Stimulated activated CD4-positive, alpha-beta T cell treated with anti-CD3 and anti-CD28 coated beads, Interleukin-15, amount 100 ng/mL, for 24 hours (primary cell): ENCODE measurements at regions not wholly inside any gene's neighbourhood (a gene's known extent, or its start where the extent isn't known, plus 50 kb on each side); places are given as distances from the start of the nearest gene placed in this dataset.
"Not testable (repeated sequence)": the region's sequence is repeated elsewhere in the genome, so short reads cannot be mapped to it uniquely, and the experiment has no call there.

Experiments used
- DNase-seq: peaks from one replicate; pipeline ENCODE4 v3.0.0-alpha.2; 2020

- DNase-seq, result no peak
Measured at GRCh38 chr6:156437121-156437879, 339.9 kb upstream of the ARID1B start.

- DNase-seq, result no peak
Measured at GRCh38 chr6:156434795-156435190, 342.4 kb upstream of the ARID1B start.

GRCh38 chr6:156434049-156434794 lies 343.0 kb upstream of the ARID1B start:
- no peak for DNase-seq

- no peak for DNase-seq
Measured at GRCh38 chr6:156432543-156432942, 344.6 kb upstream of the ARID1B start.

GRCh38 chr6:156430386-156430785 lies 346.8 kb upstream of the ARID1B start:
- no peak for DNase-seq

GRCh38 chr6:156427345-156427744 lies 349.8 kb upstream of the ARID1B start:
- DNase-seq, result peak; percentile 8

- DNase-seq, result no peak
Measured at GRCh38 chr6:156425359-156426020, 351.7 kb upstream of the ARID1B start.

- DNase-seq, result peak; percentile 31
Measured at GRCh38 chr6:156423829-156424228, 353.3 kb upstream of the ARID1B start.

GRCh38 chr6:156423075-156423474 lies 354.1 kb upstream of the ARID1B start:
- no peak for DNase-seq

GRCh38 chr6:156421933-156422332 lies 355.2 kb upstream of the ARID1B start:
- no peak for DNase-seq

GRCh38 chr6:156421301-156421700 lies 355.9 kb upstream of the ARID1B start:
- DNase-seq, result not testable (repeated sequence)

- no peak for DNase-seq
Measured at GRCh38 chr6:156420172-156420993, 356.8 kb upstream of the ARID1B start.

- no peak for DNase-seq
Measured at GRCh38 chr6:156419594-156419993, 357.6 kb upstream of the ARID1B start.

GRCh38 chr6:156418253-156418652 lies 358.9 kb upstream of the ARID1B start:
- DNase-seq, result no peak

- DNase-seq, result no peak
Measured at GRCh38 chr6:156416391-156416790, 360.8 kb upstream of the ARID1B start.

- DNase-seq, result no peak
Measured at GRCh38 chr6:156413154-156413553, 364.0 kb upstream of the ARID1B start.

GRCh38 chr6:156410649-156411048 lies 366.5 kb upstream of the ARID1B start:
- DNase-seq, result no peak

GRCh38 chr6:156408655-156409054 lies 368.5 kb upstream of the ARID1B start:
- DNase-seq, result no peak

- no peak for DNase-seq
Measured at GRCh38 chr6:156407334-156407733, 369.8 kb upstream of the ARID1B start.

- no peak for DNase-seq
Measured at GRCh38 chr6:156406688-156407087, 370.5 kb upstream of the ARID1B start.

- DNase-seq, result no peak
Measured at GRCh38 chr6:156406099-156406498, 371.1 kb upstream of the ARID1B start.

GRCh38 chr6:156402628-156403027 lies 374.6 kb upstream of the ARID1B start:
- DNase-seq, result no peak

- DNase-seq, result no peak
Measured at GRCh38 chr6:156402227-156402626, 375.0 kb upstream of the ARID1B start.
